ENCODE measurements at regions not wholly inside any gene's neighbourhood (a gene's known extent, or its start where the extent isn't known, plus 50 kb on each side); places are given as distances from the start of the nearest gene placed in this dataset.

GRCh38 chrX:20382518-20383297 lies 116.0 kb upstream of the RPS6KA3 start:
- Histone ChIP-seq H3K9me3 (no peaks in the 10 kb centered on the region), H3K4me1 (no peaks in the 10 kb centered on the region), H3K4me3 (no peak overlapping the region), H3K27ac (no peak overlapping the region), H3K36me3 (ENCODE audit: low read depth, missing control alignments) (no peaks in the 10 kb centered on the region), H3K27me3 (no peaks in the 10 kb centered on the region)
- no peak for TF ChIP-seq CTCF (IDR thresholded peaks at IDR 0.05)
- TF ChIP-seq POLR2A (IDR thresholded peaks at IDR 0.05): no peak
- intact Hi-C loops (cut with DNase I; ENCODE audit: low total_unique reads): no loop called here
- WGBS, 2 donors: 59 to 77% methylated on average over 3 of the region's 3 CpGs
- no peak for DNase-seq

GRCh38 chrX:20382082-20382481 lies 115.4 kb upstream of the RPS6KA3 start:
- H3K27ac ChIP-seq: no peak overlapping the region
- no peak for TF ChIP-seq CTCF (IDR thresholded peaks at IDR 0.05)
- no peak for TF ChIP-seq POLR2A (IDR thresholded peaks at IDR 0.05)
- no peaks in the 10 kb centered on the region for H3K36me3 ChIP-seq (ENCODE audit: low read depth, missing control alignments)
- no peak for DNase-seq
- no peaks in the 10 kb centered on the region for H3K9me3 ChIP-seq
- no peak overlapping the region for H3K4me3 ChIP-seq
- H3K4me1 ChIP-seq: no peaks in the 10 kb centered on the region
- intact Hi-C loops (cut with DNase I; ENCODE audit: low total_unique reads): no loop called here
- 75 to 86% methylated on average over 1 of the region's 1 CpG for WGBS, 2 donors
- H3K27me3 ChIP-seq: no peaks in the 10 kb centered on the region

- Histone ChIP-seq H3K27ac (no peak overlapping the region), H3K27me3 (no peaks in the 10 kb centered on the region), H3K9me3 (no peaks in the 10 kb centered on the region), H3K36me3 (ENCODE audit: low read depth, missing control alignments) (no peaks in the 10 kb centered on the region), H3K4me1 (no peaks in the 10 kb centered on the region), H3K4me3 (no peak overlapping the region)
- intact Hi-C loops (cut with DNase I; ENCODE audit: low total_unique reads): no loop called here
- DNase-seq: no peak
- whole genome bisulfite sequencing, 2 donors: 86 to 93% methylated on average over 3 of the region's 3 CpGs
- TF ChIP-seq CTCF (IDR thresholded peaks at IDR 0.05) (no peak), POLR2A (IDR thresholded peaks at IDR 0.05) (no peak)
These were observed 111.7 kb upstream of the RPS6KA3 start for GRCh38 chrX:20378233-20378920.

GRCh38 chrX:20374900-20375438 lies 108.3 kb upstream of the RPS6KA3 start:
- no peaks in the 10 kb centered on the region for H3K36me3 ChIP-seq (ENCODE audit: low read depth, missing control alignments)
- TF ChIP-seq POLR2A (IDR thresholded peaks at IDR 0.05) (no peak), CTCF (IDR thresholded peaks at IDR 0.05) (no peak)
- no peak overlapping the region for H3K4me3 ChIP-seq
- DNase-seq: no peak
- WGBS, 2 donors: 19 to 51% methylated on average over 3 to 4 of the region's 4 CpGs
- no peaks in the 10 kb centered on the region for H3K9me3 ChIP-seq
- H3K27ac ChIP-seq: no peak overlapping the region
- no peaks in the 10 kb centered on the region for H3K4me1 ChIP-seq
- no peaks in the 10 kb centered on the region for H3K27me3 ChIP-seq
- intact Hi-C loops (cut with DNase I; ENCODE audit: low total_unique reads): no loop called here
